Thoracic aorta (tissue), 2 donors: ENCODE measurements at regions not wholly inside any gene's neighbourhood (a gene's known extent, or its start where the extent isn't known, plus 50 kb on each side); places are given as distances from the start of the nearest gene placed in this dataset.

Experiments
- ATAC-seq: fragments of 150-250 bp; one replicate; pipeline ENCODE4 v1.8.0; 2017; ENCODE audit warnings: low read depth; ENCODE audit not compliant: insufficient number of reproducible peaks, low FRiP score
- DNase-seq: peaks from one replicate; pipeline ENCODE4 v3.0.0-alpha.2; 2020; ENCODE audit warnings: low spot score
- H3K27ac ChIP-seq, 2 donors: fragments of 200-600 bp; sonication (generic); 1 replicate in 1 of 2; 2 replicates in 1 of 2; pipeline ENCODE4 v1.5.1; 2016; ENCODE audit warnings: mild to moderate bottlenecking in 2 of 2, moderate library complexity in 2 of 2
- H3K27me3 ChIP-seq: fragments of 200-600 bp; sonication (generic); replicated peaks from 2 replicates; pipeline ENCODE4 v1.6.0; 2016; ENCODE audit warnings: mild to moderate bottlenecking; ENCODE audit not compliant: insufficient read depth
- H3K36me3 ChIP-seq: fragments of 200-600 bp; sonication (generic); one replicate; pipeline ENCODE4 v1.5.1; 2016
- H3K4me1 ChIP-seq, 2 donors: fragments of 200-600 bp; sonication (generic); 1 replicate in 1 of 2; 2 replicates in 1 of 2; pipeline versions ENCODE4 v1.5.1 to v1.6.0; 2016; ENCODE audit warnings: low read depth in 2 of 2, mild to moderate bottlenecking in 1 of 2; ENCODE audit not compliant: control insufficient read depth in 1 of 2
- H3K4me3 ChIP-seq: fragments of 200-600 bp; sonication (generic); 2 replicates; pipeline ENCODE4 v1.5.1; 2016; ENCODE audit warnings: mild to moderate bottlenecking
- H3K9me3 ChIP-seq: fragments of 200-600 bp; sonication (generic); 2 replicates; pipeline ENCODE4 v1.5.1; 2016
- TF ChIP-seq, protein P1 (sequence below): fragments of 200-600 bp; sonication (generic); IDR thresholded peaks from one replicate; pipeline ENCODE4 v1.5.1; 2019; ENCODE audit warnings: antibody characterized with exemption

DNA sequence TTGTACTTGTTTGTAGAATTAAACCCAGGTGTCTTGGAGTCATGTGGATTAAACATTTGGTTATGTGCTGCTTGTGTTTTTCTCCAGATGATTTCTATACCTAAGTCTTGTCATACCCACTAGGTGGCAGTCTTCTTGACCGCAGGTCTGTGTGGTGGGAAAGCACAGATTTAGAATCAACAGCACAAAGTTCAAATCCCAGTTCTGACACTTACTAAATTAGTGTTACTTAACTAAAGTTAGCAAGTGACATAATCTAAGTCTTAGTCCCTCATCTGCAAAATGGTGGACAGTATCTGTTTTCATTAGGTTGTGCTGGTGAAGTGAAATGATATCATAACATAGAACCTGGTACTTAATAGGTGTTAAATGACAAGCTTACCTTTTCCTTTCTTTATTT is 151.0 kb upstream of the ARHGAP5 start:
- H3K4me3 ChIP-seq, result no peak overlapping the region
- ATAC-seq (no peak), DNase-seq (no peak)
- no peak overlapping the region for H3K27ac ChIP-seq
- H3K9me3 ChIP-seq, result no peaks in the 10 kb centered on the region
- TF ChIP-seq, protein P1, sequence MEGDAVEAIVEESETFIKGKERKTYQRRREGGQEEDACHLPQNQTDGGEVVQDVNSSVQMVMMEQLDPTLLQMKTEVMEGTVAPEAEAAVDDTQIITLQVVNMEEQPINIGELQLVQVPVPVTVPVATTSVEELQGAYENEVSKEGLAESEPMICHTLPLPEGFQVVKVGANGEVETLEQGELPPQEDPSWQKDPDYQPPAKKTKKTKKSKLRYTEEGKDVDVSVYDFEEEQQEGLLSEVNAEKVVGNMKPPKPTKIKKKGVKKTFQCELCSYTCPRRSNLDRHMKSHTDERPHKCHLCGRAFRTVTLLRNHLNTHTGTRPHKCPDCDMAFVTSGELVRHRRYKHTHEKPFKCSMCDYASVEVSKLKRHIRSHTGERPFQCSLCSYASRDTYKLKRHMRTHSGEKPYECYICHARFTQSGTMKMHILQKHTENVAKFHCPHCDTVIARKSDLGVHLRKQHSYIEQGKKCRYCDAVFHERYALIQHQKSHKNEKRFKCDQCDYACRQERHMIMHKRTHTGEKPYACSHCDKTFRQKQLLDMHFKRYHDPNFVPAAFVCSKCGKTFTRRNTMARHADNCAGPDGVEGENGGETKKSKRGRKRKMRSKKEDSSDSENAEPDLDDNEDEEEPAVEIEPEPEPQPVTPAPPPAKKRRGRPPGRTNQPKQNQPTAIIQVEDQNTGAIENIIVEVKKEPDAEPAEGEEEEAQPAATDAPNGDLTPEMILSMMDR, result peak; percentile 36
- H3K4me1 ChIP-seq, result peaks cover 4 to 15% of the 10 kb centered on the region in 2 donors
- no peaks in the 10 kb centered on the region for H3K27me3 ChIP-seq
- no peaks in the 10 kb centered on the region for H3K36me3 ChIP-seq

DNA sequence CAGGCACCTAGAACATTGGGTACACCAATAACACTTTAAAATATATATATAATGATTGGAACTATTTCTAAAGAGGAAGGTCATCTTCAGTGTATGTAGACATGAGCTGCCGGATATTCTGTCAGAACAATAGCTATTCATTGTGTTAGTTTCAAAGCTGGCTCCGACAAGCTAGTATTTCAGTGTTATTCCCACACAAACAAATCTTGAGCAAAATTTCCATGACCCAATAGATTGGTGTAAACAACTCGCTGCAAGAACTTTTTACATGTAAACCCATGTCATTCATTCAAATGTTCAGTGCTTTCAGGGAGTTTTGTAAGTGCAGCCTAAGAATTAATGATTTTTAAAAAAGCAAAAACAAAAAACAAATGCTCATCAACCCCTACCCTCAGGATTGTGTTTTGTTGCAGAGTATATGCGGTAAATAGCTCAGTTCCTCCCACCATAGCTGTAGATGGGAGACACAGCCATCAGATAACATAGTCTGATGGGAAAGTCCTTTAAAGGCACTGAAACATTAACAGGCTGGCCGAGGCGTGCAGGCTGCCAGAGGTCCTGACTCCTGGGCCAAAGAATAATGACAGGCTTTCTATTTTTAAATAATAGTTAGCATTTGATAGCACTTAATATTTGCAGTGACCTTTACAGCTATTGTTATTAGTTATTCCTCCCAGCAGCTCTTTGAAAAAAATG is 150.3 kb upstream of the ARHGAP5 start:
- TF ChIP-seq, protein P1, result no peak
- H3K9me3 ChIP-seq, result no peaks in the 10 kb centered on the region
- DNase-seq (no peak), ATAC-seq (no peak)
- no peaks in the 10 kb centered on the region for H3K36me3 ChIP-seq
- no peaks in the 10 kb centered on the region for H3K27me3 ChIP-seq
- H3K4me1 ChIP-seq, result peaks cover 4 to 15% of the 10 kb centered on the region in 2 donors
- H3K4me3 ChIP-seq, result no peak overlapping the region
- peak overlapping the region in 1 of 2 donors; percentile 18 for H3K27ac ChIP-seq

DNA sequence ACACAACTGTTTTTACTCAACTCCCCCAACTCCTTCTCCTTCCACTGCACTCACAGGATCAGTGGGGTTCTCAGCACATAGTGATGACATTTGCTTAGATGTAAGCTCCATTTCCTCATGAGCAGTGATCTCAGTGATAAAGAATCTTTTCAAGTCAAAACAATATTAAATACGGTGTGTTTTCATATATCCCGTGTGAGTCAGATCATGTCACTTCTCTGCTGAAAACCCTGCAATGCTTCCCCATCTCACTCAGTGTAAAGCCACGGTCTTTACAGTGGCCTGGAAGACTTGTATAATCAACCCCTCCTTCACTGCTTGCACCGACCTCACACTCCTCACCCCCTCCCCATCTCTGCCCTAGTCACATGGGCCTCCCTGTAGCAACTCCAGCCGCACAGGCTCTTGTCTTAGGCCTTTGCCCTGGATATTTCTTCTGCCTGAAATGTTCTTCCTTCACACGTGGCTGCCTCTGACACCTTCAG is 149.7 kb upstream of the ARHGAP5 start:
- Histone ChIP-seq H3K27ac (peak overlapping the region; percentile 4 to 18), H3K27me3 (no peaks in the 10 kb centered on the region), H3K4me1 (peaks cover 4 to 15% of the 10 kb centered on the region in 2 donors), H3K4me3 (no peak overlapping the region), H3K36me3 (no peaks in the 10 kb centered on the region), H3K9me3 (no peaks in the 10 kb centered on the region)
- TF ChIP-seq, protein P1, result no peak
- peak; percentile 63 for ATAC-seq
- DNase-seq, result no peak

DNA sequence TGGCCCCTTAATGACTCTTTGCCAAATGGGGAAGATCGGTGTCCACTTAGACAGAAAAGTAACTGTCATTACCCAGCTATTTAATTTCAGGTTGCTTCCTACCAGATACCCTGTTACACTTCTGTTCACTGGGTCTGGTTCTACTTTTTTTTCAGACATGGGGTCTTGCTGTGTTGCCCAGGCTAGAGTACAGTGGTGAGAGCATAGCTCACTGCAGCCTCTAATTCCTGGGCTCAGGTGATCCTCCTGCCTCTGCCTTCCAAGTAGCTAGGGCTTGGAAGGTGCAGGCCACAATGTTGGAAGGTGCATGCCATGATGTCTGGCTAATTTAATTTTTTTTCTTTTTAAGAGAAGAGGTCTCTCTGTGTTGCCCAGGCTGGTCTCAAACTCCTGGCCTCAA is 147.0 kb upstream of the ARHGAP5 start:
- H3K4me1 ChIP-seq, result peaks cover 4 to 15% of the 10 kb centered on the region in 2 donors
- no peaks in the 10 kb centered on the region for H3K9me3 ChIP-seq
- ATAC-seq, result no peak
- H3K36me3 ChIP-seq, result no peaks in the 10 kb centered on the region
- TF ChIP-seq, protein P1, result no peak
- no peak overlapping the region for H3K27ac ChIP-seq
- no peak overlapping the region for H3K4me3 ChIP-seq
- no peak for DNase-seq
- H3K27me3 ChIP-seq, result no peaks in the 10 kb centered on the region

DNA sequence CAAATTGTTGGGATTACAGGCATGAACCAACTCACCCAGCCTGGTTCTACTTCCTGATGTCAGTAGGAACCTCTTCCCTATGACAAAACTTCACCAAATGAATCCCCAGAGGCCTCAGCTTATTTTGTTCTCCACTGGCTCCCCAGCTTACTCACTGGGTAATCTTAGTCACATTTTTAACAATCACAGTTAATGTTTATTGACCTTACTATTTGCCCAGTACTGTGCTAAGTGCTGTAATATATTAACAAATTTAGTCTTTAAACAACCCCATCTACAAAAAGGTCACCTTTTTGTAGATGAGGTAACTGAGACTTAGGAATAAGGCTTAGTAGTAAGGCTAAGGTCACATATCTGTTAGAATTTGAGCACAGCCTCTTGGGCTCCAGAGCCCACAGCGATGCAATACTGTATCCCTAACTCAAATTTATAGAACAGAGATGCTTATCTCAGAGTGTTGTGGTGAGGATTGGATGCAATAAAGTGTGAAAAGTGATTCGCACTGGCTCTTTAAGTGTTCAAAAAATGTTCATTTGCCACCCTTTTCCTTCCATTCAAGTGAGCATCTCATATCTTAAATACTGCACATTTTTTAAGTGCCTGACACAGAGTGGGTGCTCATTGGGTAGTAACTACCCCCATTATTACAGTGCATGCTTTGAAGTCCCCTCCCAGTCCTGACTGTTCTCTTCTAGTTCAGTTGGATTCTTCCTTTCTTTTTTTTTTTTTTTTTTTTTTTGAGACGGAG is 146.4 kb upstream of the ARHGAP5 start:
- no peak for DNase-seq
- no peak overlapping the region for H3K4me3 ChIP-seq
- no peaks in the 10 kb centered on the region for H3K27me3 ChIP-seq
- no peak for ATAC-seq
- no peaks in the 10 kb centered on the region for H3K9me3 ChIP-seq
- TF ChIP-seq, protein P1, result no peak
- no peaks in the 10 kb centered on the region for H3K36me3 ChIP-seq
- H3K27ac ChIP-seq, result no peak overlapping the region
- H3K4me1 ChIP-seq, result peaks cover 4 to 15% of the 10 kb centered on the region in 2 donors
